H1 (cell line): ENCODE measurements at regions not wholly inside any gene's neighbourhood (a gene's known extent, or its start where the extent isn't known, plus 50 kb on each side); places are given as distances from the start of the nearest gene placed in this dataset.

ENCODE experiments used
- CEBPB ChIP-seq: IDR thresholded peaks from 2 replicates; pipeline ENCODE4 v1.6.1; 2012; ENCODE audit warnings: low read depth, low read length
- CREB1 ChIP-seq: IDR thresholded peaks from 2 replicates; pipeline ENCODE4 v1.6.1; 2012; ENCODE audit warnings: inconsistent platforms
- TF ChIP-seq, protein P1 (sequence below), 3 experiments: IDR thresholded peaks; 1 replicate in 2 of 3; 2 replicates in 1 of 3; pipeline versions ENCODE4 v1.5.1 to v1.6.1; 2011; ENCODE audit warnings: low read length in 3 of 3, mild to moderate bottlenecking in 3 of 3, inconsistent platforms in 2 of 3, low read depth in 1 of 3, moderate library complexity in 1 of 3; ENCODE audit not compliant: insufficient read depth in 1 of 3; ENCODE audit errors: control extremely low read depth in 1 of 3
- TF ChIP-seq, protein P2 (sequence below): fragments of 300-600 bp; sonication (generic); IDR thresholded peaks from 2 replicates; pipeline ENCODE4 v1.7.1; 2012; ENCODE audit warnings: low read length, moderate library complexity, mild to moderate bottlenecking, inconsistent platforms; ENCODE audit not compliant: insufficient replicate concordance

DNA sequence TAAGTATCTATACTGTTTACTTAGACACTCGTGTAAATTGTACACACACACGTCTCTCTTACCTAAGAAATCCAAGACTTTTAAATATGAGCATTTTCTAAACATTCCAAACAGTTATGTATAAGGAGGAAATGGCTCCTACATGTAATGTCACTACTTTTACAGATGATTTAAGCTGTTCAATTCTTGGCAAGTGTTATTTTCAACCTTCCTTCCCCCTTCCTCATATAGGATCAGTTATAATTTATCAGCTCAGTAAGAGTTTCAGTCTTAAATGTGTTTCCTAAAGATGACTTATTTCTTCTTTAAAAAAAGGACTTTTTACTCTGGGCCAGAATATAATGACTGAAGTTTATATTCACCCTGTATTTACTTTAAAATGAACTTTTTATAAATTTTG, 601.1 kb downstream of the ANKRD50 start:
- no peak for TF ChIP-seq CREB1
- TF ChIP-seq, protein P1, sequence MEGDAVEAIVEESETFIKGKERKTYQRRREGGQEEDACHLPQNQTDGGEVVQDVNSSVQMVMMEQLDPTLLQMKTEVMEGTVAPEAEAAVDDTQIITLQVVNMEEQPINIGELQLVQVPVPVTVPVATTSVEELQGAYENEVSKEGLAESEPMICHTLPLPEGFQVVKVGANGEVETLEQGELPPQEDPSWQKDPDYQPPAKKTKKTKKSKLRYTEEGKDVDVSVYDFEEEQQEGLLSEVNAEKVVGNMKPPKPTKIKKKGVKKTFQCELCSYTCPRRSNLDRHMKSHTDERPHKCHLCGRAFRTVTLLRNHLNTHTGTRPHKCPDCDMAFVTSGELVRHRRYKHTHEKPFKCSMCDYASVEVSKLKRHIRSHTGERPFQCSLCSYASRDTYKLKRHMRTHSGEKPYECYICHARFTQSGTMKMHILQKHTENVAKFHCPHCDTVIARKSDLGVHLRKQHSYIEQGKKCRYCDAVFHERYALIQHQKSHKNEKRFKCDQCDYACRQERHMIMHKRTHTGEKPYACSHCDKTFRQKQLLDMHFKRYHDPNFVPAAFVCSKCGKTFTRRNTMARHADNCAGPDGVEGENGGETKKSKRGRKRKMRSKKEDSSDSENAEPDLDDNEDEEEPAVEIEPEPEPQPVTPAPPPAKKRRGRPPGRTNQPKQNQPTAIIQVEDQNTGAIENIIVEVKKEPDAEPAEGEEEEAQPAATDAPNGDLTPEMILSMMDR (IDR thresholded peaks at IDR 0.05; ENCODE audit: control extremely low read depth in 1 of 3, insufficient read depth in 1 of 3, low read depth in 1 of 3, low read length in 3 of 3), result no peak
- TF ChIP-seq, protein P2, sequence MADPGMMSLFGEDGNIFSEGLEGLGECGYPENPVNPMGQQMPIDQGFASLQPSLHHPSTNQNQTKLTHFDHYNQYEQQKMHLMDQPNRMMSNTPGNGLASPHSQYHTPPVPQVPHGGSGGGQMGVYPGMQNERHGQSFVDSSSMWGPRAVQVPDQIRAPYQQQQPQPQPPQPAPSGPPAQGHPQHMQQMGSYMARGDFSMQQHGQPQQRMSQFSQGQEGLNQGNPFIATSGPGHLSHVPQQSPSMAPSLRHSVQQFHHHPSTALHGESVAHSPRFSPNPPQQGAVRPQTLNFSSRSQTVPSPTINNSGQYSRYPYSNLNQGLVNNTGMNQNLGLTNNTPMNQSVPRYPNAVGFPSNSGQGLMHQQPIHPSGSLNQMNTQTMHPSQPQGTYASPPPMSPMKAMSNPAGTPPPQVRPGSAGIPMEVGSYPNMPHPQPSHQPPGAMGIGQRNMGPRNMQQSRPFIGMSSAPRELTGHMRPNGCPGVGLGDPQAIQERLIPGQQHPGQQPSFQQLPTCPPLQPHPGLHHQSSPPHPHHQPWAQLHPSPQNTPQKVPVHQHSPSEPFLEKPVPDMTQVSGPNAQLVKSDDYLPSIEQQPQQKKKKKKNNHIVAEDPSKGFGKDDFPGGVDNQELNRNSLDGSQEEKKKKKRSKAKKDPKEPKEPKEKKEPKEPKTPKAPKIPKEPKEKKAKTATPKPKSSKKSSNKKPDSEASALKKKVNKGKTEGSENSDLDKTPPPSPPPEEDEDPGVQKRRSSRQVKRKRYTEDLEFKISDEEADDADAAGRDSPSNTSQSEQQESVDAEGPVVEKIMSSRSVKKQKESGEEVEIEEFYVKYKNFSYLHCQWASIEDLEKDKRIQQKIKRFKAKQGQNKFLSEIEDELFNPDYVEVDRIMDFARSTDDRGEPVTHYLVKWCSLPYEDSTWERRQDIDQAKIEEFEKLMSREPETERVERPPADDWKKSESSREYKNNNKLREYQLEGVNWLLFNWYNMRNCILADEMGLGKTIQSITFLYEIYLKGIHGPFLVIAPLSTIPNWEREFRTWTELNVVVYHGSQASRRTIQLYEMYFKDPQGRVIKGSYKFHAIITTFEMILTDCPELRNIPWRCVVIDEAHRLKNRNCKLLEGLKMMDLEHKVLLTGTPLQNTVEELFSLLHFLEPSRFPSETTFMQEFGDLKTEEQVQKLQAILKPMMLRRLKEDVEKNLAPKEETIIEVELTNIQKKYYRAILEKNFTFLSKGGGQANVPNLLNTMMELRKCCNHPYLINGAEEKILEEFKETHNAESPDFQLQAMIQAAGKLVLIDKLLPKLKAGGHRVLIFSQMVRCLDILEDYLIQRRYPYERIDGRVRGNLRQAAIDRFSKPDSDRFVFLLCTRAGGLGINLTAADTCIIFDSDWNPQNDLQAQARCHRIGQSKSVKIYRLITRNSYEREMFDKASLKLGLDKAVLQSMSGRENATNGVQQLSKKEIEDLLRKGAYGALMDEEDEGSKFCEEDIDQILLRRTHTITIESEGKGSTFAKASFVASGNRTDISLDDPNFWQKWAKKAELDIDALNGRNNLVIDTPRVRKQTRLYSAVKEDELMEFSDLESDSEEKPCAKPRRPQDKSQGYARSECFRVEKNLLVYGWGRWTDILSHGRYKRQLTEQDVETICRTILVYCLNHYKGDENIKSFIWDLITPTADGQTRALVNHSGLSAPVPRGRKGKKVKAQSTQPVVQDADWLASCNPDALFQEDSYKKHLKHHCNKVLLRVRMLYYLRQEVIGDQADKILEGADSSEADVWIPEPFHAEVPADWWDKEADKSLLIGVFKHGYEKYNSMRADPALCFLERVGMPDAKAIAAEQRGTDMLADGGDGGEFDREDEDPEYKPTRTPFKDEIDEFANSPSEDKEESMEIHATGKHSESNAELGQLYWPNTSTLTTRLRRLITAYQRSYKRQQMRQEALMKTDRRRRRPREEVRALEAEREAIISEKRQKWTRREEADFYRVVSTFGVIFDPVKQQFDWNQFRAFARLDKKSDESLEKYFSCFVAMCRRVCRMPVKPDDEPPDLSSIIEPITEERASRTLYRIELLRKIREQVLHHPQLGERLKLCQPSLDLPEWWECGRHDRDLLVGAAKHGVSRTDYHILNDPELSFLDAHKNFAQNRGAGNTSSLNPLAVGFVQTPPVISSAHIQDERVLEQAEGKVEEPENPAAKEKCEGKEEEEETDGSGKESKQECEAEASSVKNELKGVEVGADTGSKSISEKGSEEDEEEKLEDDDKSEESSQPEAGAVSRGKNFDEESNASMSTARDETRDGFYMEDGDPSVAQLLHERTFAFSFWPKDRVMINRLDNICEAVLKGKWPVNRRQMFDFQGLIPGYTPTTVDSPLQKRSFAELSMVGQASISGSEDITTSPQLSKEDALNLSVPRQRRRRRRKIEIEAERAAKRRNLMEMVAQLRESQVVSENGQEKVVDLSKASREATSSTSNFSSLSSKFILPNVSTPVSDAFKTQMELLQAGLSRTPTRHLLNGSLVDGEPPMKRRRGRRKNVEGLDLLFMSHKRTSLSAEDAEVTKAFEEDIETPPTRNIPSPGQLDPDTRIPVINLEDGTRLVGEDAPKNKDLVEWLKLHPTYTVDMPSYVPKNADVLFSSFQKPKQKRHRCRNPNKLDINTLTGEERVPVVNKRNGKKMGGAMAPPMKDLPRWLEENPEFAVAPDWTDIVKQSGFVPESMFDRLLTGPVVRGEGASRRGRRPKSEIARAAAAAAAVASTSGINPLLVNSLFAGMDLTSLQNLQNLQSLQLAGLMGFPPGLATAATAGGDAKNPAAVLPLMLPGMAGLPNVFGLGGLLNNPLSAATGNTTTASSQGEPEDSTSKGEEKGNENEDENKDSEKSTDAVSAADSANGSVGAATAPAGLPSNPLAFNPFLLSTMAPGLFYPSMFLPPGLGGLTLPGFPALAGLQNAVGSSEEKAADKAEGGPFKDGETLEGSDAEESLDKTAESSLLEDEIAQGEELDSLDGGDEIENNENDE, result no peak
- no peak for TF ChIP-seq CEBPB
